ENCODE measurements at regions not wholly inside any gene's neighbourhood (a gene's known extent, or its start where the extent isn't known, plus 50 kb on each side); places are given as distances from the start of the nearest gene placed in this dataset.

DNA sequence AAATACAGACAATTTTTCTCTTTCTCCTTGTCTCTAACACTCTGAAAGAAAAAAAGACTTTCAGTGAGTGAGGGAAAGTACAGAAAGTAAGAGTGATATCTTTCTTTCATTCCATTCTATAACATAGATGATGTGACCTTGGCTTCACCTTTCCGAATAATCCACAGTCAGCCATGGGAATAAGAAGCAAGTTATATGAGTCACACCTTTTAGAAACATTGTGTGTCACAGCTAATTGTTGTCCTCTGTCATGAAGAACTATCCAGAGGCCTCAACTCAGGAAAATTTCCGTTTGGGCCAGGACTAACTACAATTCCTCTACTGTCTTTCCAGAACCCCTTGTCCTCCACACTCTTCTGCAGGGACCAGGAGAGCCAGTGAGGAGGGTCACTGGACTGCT, 209.7 kb upstream of the FAR2 start:
- no peak for TF ChIP-seq POLR2A (IDR thresholded peaks at IDR 0.05)
- TF ChIP-seq, protein P1, sequence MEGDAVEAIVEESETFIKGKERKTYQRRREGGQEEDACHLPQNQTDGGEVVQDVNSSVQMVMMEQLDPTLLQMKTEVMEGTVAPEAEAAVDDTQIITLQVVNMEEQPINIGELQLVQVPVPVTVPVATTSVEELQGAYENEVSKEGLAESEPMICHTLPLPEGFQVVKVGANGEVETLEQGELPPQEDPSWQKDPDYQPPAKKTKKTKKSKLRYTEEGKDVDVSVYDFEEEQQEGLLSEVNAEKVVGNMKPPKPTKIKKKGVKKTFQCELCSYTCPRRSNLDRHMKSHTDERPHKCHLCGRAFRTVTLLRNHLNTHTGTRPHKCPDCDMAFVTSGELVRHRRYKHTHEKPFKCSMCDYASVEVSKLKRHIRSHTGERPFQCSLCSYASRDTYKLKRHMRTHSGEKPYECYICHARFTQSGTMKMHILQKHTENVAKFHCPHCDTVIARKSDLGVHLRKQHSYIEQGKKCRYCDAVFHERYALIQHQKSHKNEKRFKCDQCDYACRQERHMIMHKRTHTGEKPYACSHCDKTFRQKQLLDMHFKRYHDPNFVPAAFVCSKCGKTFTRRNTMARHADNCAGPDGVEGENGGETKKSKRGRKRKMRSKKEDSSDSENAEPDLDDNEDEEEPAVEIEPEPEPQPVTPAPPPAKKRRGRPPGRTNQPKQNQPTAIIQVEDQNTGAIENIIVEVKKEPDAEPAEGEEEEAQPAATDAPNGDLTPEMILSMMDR (IDR thresholded peaks at IDR 0.05), result no peak

Data from prostate gland (tissue), 2 donors.